ENCODE measurements at regions not wholly inside any gene's neighbourhood (a gene's known extent, or its start where the extent isn't known, plus 50 kb on each side); places are given as distances from the start of the nearest gene placed in this dataset.
"Not testable (repeated sequence)": the region's sequence is repeated elsewhere in the genome, so short reads cannot be mapped to it uniquely, and the experiment has no call there.

DNA sequence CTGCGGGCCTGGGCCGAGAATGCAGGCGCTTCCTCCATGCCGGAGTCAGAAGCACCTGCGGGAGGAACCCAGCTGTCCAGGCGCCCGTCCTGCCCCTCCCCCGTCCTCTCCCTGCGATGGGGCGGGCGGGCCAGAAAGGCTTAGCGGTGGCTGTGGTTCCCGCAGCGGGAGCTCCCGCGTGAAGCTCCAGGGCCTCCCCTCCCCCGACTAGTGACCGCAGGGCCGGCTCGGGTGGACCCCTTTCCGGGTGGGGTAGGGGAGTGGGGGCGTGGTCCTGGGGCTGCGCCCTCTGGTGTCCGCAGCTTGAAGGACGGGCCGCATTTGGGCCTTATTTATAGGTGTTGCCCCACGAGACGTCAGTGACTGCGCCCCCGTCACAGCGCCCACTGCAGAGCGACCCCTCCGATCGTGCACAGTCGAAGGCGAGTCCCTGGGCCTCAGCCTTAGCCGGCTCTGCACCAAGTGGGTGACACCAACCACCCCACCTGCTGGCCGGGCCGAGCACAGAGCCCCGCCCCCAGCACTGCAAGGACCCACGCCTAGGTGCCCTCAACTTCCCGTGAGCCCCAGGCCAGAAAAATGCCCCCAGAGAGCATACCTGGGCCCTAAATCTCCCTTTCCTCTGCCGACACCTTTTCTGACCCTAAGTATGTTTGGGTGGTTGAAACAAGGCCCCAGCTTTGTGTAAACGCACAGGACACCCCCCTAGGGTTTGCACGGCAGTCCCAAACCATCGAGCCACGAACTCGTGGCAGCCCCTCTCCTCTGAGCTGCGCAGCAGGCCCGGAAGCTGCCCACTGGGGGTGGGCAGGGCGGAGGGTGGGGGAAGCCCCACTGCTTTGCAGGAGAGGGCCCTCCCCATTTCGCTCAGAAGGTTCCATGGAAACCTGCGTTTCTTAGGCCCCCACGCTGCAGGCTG, 252.4 kb downstream of the ANKRD30B start:
- ATAC-seq; intact Hi-C loops (cut with DNase I); DNase-seq: not testable (repeated sequence)

DNA sequence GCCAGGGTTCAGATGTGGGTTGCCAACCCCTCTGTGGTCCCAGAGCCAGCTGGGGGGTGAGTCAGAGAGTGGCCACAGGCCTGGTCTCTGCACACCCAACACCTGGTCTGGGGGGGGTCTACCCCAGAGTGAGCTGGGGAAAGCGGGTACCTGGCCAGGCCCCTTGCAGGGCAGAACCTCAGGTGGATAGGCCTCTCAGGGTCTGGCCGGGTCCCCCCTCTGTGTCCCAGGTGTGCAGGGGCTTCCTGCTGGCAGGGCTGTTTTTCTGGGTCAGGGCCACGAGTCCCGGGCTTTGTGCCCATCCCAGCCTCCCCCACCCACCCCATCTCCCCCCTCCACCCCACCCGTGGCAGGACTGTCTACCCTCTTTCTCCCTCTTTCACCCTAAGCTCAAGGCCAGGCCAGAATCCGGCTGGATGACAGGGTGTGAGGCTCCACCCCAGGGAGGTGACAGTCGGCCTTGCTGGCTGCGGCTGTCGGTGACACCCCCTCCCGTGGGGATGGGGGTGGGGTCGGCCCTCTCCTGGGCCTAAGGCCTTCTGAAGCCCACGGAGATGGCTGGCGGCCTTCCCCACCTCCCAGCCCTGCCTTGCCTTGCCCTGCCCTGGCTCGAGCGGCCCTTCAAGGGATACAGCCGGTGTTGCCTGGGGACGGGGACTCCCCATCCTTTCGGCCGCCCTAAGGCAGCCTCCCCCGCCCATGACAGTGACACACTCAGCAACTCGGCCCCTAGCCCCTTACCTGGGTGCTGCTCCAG, 253.2 kb downstream of the ANKRD30B start:
- ATAC-seq: not testable (repeated sequence)
- peak; percentile 18 for DNase-seq

DNA sequence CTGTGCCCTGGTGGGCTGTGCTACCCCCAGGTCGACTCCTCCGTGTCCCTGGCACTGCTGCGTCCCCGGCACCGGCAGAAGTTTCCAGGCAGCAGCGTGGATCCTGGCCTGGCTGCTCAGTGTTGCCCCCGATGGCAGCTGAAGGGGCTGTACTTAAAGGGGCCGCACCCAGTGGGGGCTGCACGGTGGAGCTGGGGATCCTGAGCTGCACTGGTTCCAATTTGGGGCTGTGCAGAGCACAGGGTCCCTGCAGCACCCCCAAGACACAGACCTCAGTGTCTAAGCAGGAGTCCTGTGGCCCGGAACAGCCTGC, 253.8 kb downstream of the ANKRD30B start:
- ATAC-seq: not testable (repeated sequence)

More for the DNA sequence above, 253.2 kb downstream of the ANKRD30B start:
- intact Hi-C loops (cut with DNase I): not testable (repeated sequence)

GRCh38 chr18:15002765-15003164, 254.8 kb downstream of the ANKRD30B start:
- ATAC-seq; intact Hi-C loops (cut with DNase I); DNase-seq: not testable (repeated sequence)

More for the DNA sequence above, 253.8 kb downstream of the ANKRD30B start:
- intact Hi-C loops (cut with DNase I); DNase-seq: not testable (repeated sequence)

DNA sequence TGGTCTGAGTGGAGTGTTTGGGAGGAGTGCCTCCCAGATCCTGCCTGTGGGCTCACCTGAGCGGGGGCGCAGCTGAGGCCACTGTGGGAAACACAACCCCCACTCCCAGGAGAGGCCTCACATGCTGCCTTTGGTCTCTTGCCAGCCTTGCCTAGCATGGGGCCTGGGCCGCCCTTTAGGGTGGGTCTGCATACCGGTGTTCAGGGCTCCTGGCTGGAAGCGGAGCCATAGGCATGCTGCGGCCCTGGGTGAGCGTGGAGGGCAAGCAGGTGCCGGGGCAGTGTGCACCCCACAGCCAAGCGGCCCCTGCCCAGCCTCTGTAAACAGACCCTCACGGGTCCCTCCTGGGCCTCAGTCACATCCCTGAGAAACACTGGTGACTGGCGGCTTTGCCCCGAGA, 255.3 kb downstream of the ANKRD30B start:
- ATAC-seq; intact Hi-C loops (cut with DNase I); DNase-seq: not testable (repeated sequence)

DNA sequence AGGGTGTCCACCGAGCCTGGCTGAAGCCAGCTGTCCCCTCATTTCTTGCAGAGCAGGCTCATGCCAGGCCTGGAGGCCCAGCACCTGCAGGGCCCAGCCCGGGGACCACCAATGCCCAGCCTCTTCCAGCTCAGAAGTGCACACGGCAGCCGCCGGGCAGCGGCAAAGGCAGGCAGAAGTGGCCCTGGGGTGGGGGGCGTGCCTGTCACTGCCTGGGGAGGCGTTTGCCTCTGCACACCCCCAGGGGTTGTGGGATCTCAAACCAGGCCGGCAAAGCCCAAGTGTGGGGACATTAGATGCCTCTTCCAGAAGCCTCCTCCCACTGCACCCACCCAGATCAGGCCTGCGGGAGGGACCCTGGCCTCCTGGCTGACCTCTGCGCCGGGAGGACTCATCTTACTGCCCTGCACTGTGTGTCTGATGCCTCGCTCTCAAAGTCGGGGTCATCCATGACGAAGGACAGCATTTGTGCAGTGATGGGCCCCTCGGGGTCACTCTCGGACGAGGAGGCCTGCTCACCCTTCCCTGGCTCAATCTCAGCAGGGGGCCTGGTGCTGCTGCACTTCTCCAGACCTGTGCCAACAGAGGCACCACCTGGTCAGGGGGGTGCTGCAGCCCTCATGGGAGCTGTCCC, 255.8 kb downstream of the ANKRD30B start:
- ATAC-seq; intact Hi-C loops (cut with DNase I): not testable (repeated sequence)

GRCh38 chr18:15004270-15004973, 256.4 kb downstream of the ANKRD30B start:
- ATAC-seq; intact Hi-C loops (cut with DNase I); DNase-seq: not testable (repeated sequence)

More for the DNA sequence above, 255.8 kb downstream of the ANKRD30B start:
- DNase-seq: not testable (repeated sequence)

- intact Hi-C loops (cut with DNase I): no loop called here
- ATAC-seq (no peak), DNase-seq (no peak)
Observed at GRCh38 chr18:15005313-15006130, 257.6 kb downstream of the ANKRD30B start.

GRCh38 chr18:15006616-15007015, 258.6 kb downstream of the ANKRD30B start:
- intact Hi-C loops (cut with DNase I); ATAC-seq; DNase-seq: not testable (repeated sequence)

DNA sequence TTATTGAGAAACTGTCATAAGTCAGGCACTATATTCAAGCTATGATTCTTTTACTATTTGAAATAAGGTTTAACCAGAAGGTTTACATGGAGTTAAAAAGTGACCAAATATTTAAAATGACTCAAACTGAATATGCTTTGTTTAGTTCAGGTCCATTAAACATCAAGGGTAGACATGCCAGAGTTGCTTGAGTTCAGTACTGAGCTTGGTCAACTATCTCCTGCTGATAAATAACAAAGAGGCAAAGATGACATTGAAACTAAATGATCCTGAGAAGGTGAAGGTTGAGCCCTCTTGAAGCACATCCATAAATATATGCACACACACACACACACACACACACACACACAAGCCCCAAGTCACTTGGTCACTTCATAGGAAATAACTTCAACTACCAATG, 278.1 kb downstream of the ANKRD30B start:
- ATAC-seq; intact Hi-C loops (cut with DNase I): not testable (repeated sequence)

GRCh38 chr18:15028037-15028436, 280.1 kb downstream of the ANKRD30B start:
- intact Hi-C loops (cut with DNase I); DNase-seq; ATAC-seq: not testable (repeated sequence)

More for the DNA sequence above, 278.1 kb downstream of the ANKRD30B start:
- not testable (repeated sequence) for DNase-seq

DNA sequence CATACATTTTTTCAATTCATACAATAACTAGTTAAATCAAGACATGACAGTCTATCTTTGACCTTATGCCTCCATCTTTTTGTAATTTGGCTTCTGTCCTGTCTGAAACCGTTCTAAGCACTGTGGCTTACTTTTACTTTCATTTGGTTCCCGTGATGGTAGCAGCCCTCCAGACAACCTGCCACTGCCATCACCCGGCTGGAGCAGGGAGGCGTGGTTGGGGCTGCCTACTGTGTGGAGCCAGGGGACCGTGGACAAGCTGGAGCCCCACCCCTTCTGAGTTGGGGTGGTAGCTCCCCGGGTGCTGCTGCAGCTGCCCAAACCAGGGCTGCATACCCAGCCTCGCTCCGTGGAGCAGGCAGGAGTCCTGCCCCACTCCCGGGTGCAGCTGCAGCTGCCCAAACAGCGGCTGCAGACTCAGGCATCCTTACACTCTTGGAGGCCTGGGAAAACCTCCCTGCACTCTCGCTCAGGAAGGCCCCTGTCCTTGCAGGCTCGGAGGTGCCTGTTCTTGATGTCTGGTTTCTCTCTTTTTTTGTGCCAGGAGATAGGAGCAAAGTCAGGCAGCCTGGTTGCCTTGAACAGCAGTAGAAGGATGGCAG, 312.4 kb downstream of the ANKRD30B start:
- ATAC-seq; intact Hi-C loops (cut with DNase I); DNase-seq: not testable (repeated sequence)

- intact Hi-C loops (cut with DNase I); ATAC-seq: not testable (repeated sequence)
Observed at GRCh38 chr18:15061289-15061896, 313.4 kb downstream of the ANKRD30B start.

GRCh38 chr18:15066434-15066833, 318.5 kb downstream of the ANKRD30B start:
- not testable (repeated sequence) for ATAC-seq

More at GRCh38 chr18:15061289-15061896, 313.4 kb downstream of the ANKRD30B start:
- DNase-seq: not testable (repeated sequence)

DNA sequence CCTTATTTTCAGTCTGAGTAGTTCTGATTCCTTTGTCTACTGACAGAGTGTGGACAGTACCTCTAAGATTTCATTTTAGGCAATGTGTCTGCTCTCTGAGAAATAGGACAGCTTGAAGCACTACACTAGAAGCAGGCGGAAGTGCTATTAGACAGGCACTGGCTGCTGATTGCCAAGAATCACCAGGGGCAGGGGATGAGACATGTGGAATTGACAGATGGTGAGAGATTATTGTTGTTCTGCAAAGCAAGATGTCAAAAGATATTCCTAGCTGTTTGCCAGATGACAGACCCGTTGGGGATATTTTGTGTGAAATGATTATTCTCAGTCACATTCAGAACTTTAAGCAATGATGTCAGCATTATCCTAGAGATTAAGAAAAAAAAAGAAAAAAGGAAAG, 323.3 kb downstream of the ANKRD30B start:
- intact Hi-C loops (cut with DNase I); ATAC-seq; DNase-seq: not testable (repeated sequence)

More at GRCh38 chr18:15066434-15066833, 318.5 kb downstream of the ANKRD30B start:
- DNase-seq; intact Hi-C loops (cut with DNase I): not testable (repeated sequence)

Data from left cardiac atrium (tissue), 4 donors.